A673 (cell line): ENCODE measurements at regions not wholly inside any gene's neighbourhood (a gene's known extent, or its start where the extent isn't known, plus 50 kb on each side); places are given as distances from the start of the nearest gene placed in this dataset.

ENCODE experiments used
- BruUV-seq: library from RNA; stranded (reverse); fragments of 400-500 nt; replicated peaks from 2 replicates; lab custom pipeline; 2021; lab: Mats Ljungman, UMichigan
- CTCF ChIA-PET: fragments of 300-600 bp; sonication (Branson Sonifier 250); formaldehyde crosslinking; loops from one replicate; lab custom pipeline; 2022; ENCODE audit warnings: antibody characterized with exemption; lab: Charles Lee
- POLR2A ChIA-PET: fragments of 300-600 bp; sonication (Branson Sonifier 250); formaldehyde crosslinking; loops from one replicate; lab custom pipeline; 2022; ENCODE audit warnings: antibody characterized with exemption; ENCODE audit not compliant: low non-redundant PET; lab: Charles Lee
- DNase-seq: peaks from one replicate; pipeline ENCODE4 v3.0.0-alpha.2; 2015; ENCODE audit warnings: low spot score
- H3K27ac ChIP-seq: fragments of 200-600 bp; sonication (generic); 2 replicates; pipeline ENCODE4 v1.5.1; 2016; ENCODE audit warnings: mixed run types, low read depth, mild to moderate bottlenecking, mixed read lengths, antibody characterized with exemption, low read length; ENCODE audit not compliant: poor library complexity, severe bottlenecking
- H3K27me3 ChIP-seq: fragments of 200-600 bp; sonication (generic); replicated peaks from 2 replicates; pipeline ENCODE4 v1.6.1; 2017; ENCODE audit warnings: mixed run types, low read depth, mild to moderate bottlenecking, mixed read lengths, antibody characterized with exemption, low read length; ENCODE audit not compliant: insufficient read depth, poor library complexity
- H3K36me3 ChIP-seq: fragments of 200-600 bp; sonication (generic); 2 replicates; pipeline ENCODE4 v1.6.1; 2016; ENCODE audit warnings: mixed run types, mild to moderate bottlenecking, mixed read lengths, antibody characterized with exemption, low read length; ENCODE audit not compliant: insufficient read depth, poor library complexity, severe bottlenecking
- H3K4me1 ChIP-seq: fragments of 200-600 bp; sonication (generic); 2 replicates; pipeline ENCODE4 v1.6.1; 2017; ENCODE audit warnings: mixed run types, mild to moderate bottlenecking, mixed read lengths, antibody characterized with exemption, low read length; ENCODE audit not compliant: insufficient read depth, poor library complexity, severe bottlenecking
- H3K4me3 ChIP-seq: fragments of 200-600 bp; sonication (generic); 2 replicates; pipeline ENCODE4 v1.5.1; 2016; ENCODE audit warnings: low read depth, mixed run types, mild to moderate bottlenecking, mixed read lengths, low read length; ENCODE audit not compliant: poor library complexity, severe bottlenecking
- H3K9me3 ChIP-seq: fragments of 200-600 bp; sonication (generic); 2 replicates; pipeline ENCODE4 v1.6.1; 2016; ENCODE audit warnings: mixed run types, low read depth, mild to moderate bottlenecking, mixed read lengths, antibody characterized with exemption, low read length; ENCODE audit not compliant: poor library complexity, severe bottlenecking
- CTCF ChIP-seq: fragments of 300-800, 200-600 bp; sonication (generic); conservative IDR thresholded peaks from 2 replicates; pipeline ENCODE4 v1.5.1; 2017; ENCODE audit warnings: low read depth, mild to moderate bottlenecking, antibody characterized with exemption, low read length, moderate library complexity, mixed read lengths
- EZH2 ChIP-seq: fragments of 200-600 bp; sonication (generic); IDR thresholded peaks from 2 replicates; pipeline ENCODE4 v1.6.1; 2017; ENCODE audit warnings: borderline replicate concordance, low read depth, mild to moderate bottlenecking, mixed read lengths, antibody characterized with exemption, low read length; ENCODE audit not compliant: poor library complexity, severe bottlenecking
- intact Hi-C: fragments of 100-400 bp; cut with micrococcal nuclease; formaldehyde crosslinking; loops from one replicate; pipeline ENCODE4 v1.10.0; 2022; ENCODE audit not compliant: unreplicated experiment

GRCh38 chr16:86033016-86033474 is 134.1 kb downstream of the IRF8 start:
- H3K9me3 ChIP-seq, result no peaks in the 10 kb centered on the region
- no peak for DNase-seq
- H3K4me3 ChIP-seq, result no peak overlapping the region
- peaks cover 50% of the 10 kb centered on the region for H3K27me3 ChIP-seq
- H3K36me3 ChIP-seq, result no peaks in the 10 kb centered on the region
- intact Hi-C loops, result no loop called here
- ChIA-PET CTCF (no interaction called here), POLR2A (no interaction called here)
- no peak overlapping the region for H3K27ac ChIP-seq
- peaks cover 3% of the 10 kb centered on the region for H3K4me1 ChIP-seq
- BruUV-seq, result no TSS peak
- TF ChIP-seq EZH2, result no peak
- no peak for TF ChIP-seq CTCF

GRCh38 chr16:86033971-86034370 is 135.0 kb downstream of the IRF8 start:
- no peak for DNase-seq
- H3K27ac ChIP-seq, result no peak overlapping the region
- H3K36me3 ChIP-seq, result no peaks in the 10 kb centered on the region
- TF ChIP-seq EZH2, result no peak
- TF ChIP-seq CTCF, result no peak
- intact Hi-C loops, result no loop called here
- H3K4me1 ChIP-seq, result peaks cover 3% of the 10 kb centered on the region
- BruUV-seq, result no TSS peak
- ChIA-PET CTCF (no interaction called here), POLR2A (no interaction called here)
- H3K9me3 ChIP-seq, result no peaks in the 10 kb centered on the region
- H3K4me3 ChIP-seq, result no peak overlapping the region
- peaks cover 46% of the 10 kb centered on the region for H3K27me3 ChIP-seq

GRCh38 chr16:86034421-86034919 is 135.5 kb downstream of the IRF8 start:
- CTCF ChIA-PET, result no interaction called here
- POLR2A ChIA-PET, result no interaction called here
- Histone ChIP-seq H3K4me3 (no peak overlapping the region), H3K27me3 (peaks cover 41% of the 10 kb centered on the region), H3K27ac (no peak overlapping the region), H3K4me1 (peaks cover under 1% of the 10 kb centered on the region), H3K9me3 (no peaks in the 10 kb centered on the region), H3K36me3 (no peaks in the 10 kb centered on the region)
- BruUV-seq, result no TSS peak
- no peak for TF ChIP-seq CTCF
- no peak for TF ChIP-seq EZH2
- intact Hi-C loops, result no loop called here
- no peak for DNase-seq
